NAMALWA (cell line): ENCODE measurements at regions not wholly inside any gene's neighbourhood (a gene's known extent, or its start where the extent isn't known, plus 50 kb on each side); places are given as distances from the start of the nearest gene placed in this dataset.

ENCODE experiments used
- DNase-seq: peaks from one replicate; pipeline ENCODE4 v3.0.0-alpha.2; 2015; ENCODE audit warnings: low spot score

GRCh38 chr6:132140189-132140588 lies 189.0 kb upstream of the CCN2 start:
- DNase-seq: peak; percentile 49

DNA sequence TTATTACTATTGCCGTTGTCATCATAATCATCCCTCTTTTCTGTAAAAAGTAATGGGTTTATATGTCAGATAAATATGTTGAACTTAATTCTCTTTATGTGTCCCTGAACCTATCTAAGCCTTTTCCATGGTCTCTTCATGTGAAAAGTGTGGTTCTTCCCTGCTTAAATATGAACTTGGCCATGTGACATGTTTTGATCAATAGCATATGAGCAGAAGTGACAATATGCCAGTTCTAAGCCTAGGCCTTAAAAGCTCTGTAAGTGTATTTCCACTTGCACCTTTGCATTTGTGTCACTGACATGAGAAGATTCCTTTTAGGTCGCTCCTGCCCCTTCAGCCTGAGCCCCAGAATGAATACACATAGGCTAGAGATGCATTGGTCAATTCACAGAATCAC lies 188.4 kb upstream of the CCN2 start:
- DNase-seq: no peak

DNA sequence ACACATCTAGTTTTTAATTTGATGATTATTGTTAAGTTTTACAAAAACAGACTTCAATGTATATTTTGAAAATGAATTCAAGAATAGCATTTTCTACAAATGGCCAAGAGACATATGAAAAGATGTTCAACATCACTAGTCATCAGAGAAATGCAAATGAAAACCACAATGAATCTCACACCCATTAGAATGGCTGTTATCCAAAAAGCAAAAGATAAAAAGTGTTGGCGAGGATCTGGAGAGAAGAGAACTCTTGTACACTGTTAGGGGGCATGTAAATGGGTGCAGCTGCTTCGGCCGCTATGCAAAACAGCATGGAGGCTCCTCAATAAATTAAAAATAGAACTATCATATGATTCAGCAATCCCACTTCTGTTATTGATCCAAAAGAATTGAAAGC lies 185.8 kb upstream of the CCN2 start:
- DNase-seq: peak; percentile 61

- peak; percentile 90 for DNase-seq
These were observed 184.2 kb upstream of the CCN2 start for GRCh38 chr6:132135409-132135808.

DNA sequence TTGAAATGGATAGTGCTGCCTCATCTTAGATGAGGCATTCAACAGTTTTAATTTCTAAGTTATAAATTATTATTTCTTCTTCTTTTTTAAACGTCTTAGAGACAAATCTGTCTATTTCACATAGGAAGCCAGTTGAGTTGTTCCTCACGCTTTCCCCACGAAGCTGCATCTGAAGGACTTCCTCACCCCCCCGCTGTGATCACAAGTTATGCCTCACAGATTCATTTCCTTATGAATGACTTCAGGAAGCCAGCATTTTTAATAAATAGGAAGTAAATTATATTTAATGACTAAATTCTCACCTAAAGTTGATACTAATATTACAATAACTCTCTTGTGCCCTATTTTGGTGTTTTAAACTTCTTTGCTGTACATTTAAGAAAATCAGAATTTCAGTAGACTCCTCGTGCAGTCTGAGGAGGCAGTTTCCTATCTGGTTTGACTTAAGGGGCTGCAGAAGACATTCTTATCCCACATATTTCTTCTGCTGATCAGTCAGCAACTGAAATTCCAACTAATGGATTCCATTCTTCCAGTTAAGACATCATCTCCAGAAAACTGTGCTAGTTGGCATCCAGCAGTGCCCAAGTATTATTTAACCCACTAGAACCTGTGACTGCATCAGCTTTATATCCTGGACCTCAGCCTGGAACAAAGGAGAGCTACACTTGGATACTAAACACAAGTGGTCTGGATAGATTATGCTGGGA lies 182.7 kb upstream of the CCN2 start:
- DNase-seq: peak; percentile 63

- DNase-seq: peak; percentile 45
These were observed 181.9 kb upstream of the CCN2 start for GRCh38 chr6:132132924-132133639.

DNA sequence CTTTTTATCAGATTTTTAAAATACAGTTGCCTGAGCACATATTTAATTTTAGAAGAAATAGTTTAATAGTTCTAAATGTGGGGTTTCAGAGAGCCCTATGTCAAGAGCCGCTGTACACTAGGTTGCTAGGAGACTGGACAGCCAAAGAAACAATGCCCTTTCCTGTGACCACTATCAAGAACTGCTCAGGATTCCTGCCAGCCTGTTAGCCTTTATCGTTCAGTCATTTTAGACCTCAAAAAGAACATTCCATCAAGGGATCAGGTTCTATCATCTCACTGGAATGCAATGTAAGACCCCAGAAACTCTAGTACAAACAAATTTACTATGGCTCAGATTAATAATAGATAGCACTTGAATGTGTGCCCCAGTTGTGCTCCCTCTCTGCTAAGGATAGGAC lies 181.2 kb upstream of the CCN2 start:
- DNase-seq: no peak

DNA sequence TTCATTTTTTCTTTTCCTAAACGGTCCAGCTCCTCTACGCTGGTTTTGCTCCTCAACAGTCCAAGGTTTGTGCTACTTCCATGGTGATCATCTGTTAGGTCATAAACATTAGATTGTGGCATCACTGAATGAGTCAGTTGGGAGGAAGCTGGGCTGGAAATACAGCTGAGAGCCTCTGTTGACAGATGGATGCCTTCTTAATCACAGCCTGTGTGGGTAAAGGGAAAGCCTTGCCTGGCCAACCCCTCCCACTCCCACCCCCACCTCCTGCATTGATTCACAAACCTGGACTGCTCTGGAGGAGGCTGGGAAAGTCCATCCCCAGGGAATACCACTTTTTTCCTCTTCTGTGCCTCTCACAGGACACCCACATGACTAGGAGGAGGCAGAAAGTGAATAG lies 180.6 kb upstream of the CCN2 start:
- peak; percentile 62 for DNase-seq

- DNase-seq: no peak
These were observed 180.2 kb upstream of the CCN2 start for GRCh38 chr6:132131351-132131750.

- DNase-seq: peak; percentile 47
These were observed 179.6 kb upstream of the CCN2 start for GRCh38 chr6:132130626-132131298.

DNA sequence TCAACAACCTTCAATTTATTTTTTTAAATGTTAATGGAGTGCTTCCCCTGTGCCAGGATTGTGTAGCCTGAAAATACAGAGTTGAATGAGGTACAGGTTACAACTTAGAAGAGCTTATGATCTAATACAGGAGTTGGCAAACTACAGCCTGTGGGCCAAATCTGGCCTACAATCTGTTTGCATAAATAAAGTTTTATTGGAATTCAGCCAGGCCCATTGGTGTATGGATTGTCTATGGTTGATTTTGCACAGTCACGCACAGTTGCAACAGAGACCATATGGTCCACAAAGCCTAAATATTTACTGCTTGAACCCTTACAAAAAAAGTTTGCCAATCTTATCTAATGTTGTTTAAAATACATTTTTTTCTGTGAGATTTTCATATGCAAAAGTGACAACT lies 177.3 kb upstream of the CCN2 start:
- no peak for DNase-seq

- no peak for DNase-seq
These were observed 175.0 kb upstream of the CCN2 start for GRCh38 chr6:132126150-132126549.

DNA sequence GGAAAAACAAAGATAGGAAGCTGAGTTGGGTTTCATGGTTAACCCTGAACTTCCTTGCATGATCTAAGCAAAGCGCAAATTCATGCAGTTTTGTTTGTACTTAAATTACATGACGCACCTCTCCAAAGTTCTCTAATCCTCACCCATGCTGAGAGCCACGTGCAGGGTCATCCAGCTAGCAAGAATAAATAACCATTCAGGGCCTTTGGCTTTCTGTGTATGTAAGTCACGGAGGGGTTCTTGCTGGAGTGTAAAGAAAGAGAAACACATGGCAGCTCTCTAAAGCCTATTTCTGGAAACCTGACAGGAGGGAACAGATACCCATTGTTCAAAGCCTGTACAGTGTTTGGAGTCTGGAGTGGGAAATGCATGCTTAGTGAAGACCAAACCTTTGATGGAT lies 171.7 kb upstream of the CCN2 start:
- DNase-seq: no peak

GRCh38 chr6:132122176-132122575 lies 171.0 kb upstream of the CCN2 start:
- DNase-seq: no peak

GRCh38 chr6:132118144-132118543 lies 167.0 kb upstream of the CCN2 start:
- DNase-seq: no peak

GRCh38 chr6:132115714-132116366 lies 164.7 kb upstream of the CCN2 start:
- DNase-seq: peak; percentile 9

DNA sequence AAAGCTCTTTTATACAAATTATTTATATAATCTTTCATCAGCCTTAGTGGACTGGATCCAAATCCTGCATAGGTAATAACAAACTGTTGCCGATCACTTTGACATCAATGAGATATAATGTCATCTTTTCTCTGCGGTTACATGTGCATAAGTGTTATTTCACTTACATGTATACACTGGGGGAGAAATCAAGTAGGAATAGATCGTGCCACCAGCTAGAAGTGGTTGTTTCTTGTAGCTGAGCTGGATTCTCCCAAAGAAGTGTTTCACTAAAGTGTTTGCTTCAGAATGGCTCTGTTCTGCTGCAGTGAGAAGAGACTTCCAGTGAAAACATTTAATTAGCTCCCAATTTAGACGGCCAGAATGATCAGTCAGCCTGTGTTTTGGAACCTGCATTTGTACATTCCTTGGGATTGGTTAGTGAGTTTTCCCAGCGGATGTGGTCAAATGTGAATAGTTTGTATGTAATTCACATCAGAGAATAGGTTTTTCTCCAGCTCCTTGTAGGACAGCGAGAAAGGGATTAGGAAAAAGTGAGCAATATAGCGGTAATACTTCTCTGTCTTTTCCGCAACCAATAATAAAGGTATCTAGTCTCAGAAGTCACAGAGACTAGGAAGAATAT lies 163.1 kb upstream of the CCN2 start:
- no peak for DNase-seq

DNA sequence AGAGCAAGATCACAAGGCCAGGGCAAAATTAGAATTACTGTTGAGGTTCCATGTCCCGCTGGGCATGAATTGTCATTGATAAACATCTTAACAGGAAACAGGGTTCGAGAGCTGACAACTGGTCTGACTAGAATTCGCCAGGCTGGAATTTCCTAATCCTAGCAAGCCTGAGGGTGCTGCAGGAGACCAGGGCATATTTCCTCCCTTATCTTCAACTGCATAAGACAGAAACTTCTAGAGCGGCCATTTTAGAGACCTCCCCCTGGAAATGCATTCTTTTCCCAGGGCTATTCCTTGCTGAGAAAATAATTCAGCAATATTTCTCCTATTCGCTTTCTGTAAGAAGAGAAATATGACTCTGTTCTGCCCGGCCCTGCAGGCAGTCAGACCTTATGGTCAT lies 158.6 kb upstream of the CCN2 start:
- peak; percentile 13 for DNase-seq

DNA sequence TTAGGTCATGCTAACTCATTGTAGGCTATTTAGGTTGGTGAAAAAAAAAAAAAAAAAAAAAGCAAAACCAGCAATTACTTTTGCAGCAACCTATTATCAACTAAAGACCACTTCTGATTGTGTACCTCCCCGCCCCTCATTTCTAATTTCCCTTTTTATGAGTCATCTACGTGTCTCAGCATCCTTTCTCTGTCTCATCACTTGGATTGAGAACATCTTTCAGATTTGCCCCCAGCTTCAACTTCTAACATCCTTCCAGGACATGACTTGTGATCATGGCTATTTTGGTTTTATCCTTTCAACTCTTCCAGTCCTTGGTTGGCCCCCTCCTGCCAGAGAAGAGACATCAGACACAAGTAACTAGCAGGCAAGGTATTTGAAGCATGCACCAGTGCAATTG lies 156.7 kb upstream of the CCN2 start:
- DNase-seq: no peak

- DNase-seq: no peak
These were observed 150.4 kb upstream of the CCN2 start for GRCh38 chr6:132101535-132101934.

DNA sequence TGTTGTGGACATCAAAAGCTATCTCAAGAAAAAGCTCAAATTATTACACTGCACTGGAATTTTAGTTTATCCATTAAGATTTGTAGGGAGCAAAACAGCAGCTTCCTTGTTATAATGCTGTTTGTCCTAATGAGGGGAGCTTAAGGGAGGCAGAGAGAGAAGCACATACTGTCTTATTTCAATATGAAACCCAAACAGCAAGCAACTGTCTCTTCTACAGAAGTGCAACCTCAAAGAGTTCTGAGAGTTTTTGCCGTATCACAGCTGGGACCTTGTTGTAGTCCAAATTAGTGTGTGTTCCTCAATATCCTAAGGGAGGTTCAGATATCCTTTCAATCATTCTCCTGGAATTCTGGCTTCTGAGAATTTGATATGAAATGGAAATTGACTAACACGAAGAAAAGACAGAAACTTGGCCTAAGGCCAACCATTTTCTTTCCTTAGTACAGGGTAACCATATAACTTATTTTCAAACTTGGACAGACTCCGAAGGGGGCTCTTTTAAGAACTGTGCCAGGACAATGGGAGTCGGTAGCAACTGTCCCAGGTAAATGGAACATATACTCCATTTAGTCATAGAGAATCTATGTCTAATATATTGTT lies 149.3 kb upstream of the CCN2 start:
- DNase-seq: no peak

DNA sequence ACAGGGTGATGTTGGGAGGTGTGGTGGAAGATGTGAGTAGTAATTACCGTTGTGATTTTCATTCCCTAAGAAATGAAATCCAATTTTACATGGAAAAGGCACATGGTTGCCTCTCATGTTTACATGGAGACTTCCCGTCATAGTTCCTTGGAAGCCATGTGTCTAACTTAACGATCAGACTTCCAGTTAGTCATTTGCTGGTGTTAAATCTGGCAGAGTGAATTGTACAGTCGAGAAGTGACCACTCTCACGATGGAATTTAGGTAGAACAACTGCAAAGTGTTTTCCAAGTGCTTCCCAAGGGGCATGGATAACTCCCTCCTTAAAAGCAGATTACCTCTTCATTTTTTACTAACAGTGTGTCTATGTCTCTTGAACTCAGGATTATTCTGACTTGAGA lies 145.8 kb upstream of the CCN2 start:
- no peak for DNase-seq
